NCI-H2171 treated with DMSO at 0.1 percent for 48 hours (cell line): ENCODE measurements at regions not wholly inside any gene's neighbourhood (a gene's known extent, or its start where the extent isn't known, plus 50 kb on each side); places are given as distances from the start of the nearest gene placed in this dataset.

Experiments
- DNase-seq: peaks from one replicate; lab custom pipeline; 2025; lab: John Stamatoyannopoulos, UW

DNA sequence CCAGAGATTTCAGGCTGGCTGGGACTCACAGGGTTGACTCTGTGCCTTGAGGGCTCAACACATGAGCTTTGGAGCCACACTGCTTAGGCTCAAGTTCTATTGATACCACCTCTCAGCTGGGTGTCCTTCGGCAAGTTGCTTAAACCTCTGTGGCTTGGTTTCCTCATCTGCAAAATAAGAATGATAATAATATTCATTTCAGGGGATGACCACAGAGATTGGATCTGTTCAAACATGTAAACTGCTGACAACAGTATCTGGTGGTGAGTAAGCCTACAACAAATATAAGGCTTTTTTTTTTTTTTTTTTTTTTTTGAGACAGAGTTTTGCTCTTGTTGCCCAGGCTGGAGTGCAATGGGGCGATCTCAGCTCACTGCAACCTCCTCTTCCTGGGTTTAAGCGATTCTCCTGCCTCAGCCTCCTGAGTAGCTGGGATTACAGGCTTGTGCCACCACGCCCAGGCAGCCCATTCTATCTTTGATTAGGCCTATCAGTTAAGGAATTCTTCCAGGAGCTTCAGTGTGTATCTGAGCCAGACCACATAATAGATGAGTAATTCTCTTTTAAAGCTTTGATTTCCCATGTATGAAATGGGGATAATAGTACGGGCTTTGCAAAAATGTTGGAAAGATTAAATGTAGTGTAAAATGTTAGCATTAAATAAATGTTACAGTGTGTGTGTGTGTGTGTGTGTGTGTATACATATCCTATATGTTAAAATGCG is 437.6 kb downstream of the PRDM2 start:
- no peak for DNase-seq

DNA sequence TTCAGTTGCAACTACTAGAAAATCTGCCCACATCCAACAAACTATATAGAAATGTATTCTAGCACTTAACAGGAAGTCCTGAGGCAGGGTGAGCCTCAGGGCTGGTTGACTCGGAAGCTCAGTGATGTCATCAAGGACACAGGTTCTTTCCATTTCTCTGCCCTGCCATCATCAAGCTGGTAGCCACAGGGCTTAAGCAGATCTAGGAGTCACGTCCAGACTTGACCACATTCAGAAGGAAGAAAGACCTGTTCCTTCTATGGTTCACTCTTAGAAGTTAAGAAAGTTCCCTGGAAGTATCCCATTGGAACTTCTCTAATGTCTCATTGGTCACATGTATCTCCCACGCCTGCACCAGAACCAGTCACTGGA is 438.1 kb downstream of the PRDM2 start:
- no peak for DNase-seq

GRCh38 chr1:14138687-14139086 is 438.7 kb downstream of the PRDM2 start:
- DNase-seq, result no peak

DNA sequence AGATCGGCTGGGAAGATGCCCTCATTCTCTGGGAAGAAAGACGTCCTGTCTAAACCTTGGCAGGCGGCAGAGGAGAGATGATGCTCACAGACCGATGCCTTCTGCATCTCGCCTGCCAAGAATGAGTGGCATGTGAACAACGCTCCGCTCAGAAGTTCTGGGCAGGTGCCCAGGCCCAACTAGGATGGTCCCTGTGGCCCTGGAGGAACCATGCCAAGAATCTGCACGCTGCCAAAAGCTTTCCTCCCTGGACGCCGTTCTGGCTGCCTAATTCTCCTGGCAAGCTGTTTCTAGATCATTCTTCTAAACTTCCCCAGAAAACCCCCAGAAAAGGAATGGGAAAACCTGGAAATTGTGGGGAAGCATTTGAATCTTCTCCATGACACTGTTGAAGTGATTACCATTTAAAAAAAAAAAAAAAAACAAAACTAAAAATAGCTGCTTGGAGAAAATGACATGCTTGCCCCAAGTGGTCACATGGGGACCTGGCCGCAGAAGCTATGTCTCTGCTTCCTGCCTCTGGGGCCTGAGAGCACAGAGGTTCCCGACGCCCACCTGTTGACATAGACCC is 440.9 kb downstream of the PRDM2 start:
- no peak for DNase-seq

- no peak for DNase-seq
These were observed 441.7 kb downstream of the PRDM2 start for GRCh38 chr1:14141656-14142055.

- DNase-seq, result no peak
These were observed 442.6 kb downstream of the PRDM2 start for GRCh38 chr1:14142397-14143100.

GRCh38 chr1:14143777-14144176 is 443.8 kb downstream of the PRDM2 start:
- no peak for DNase-seq

DNA sequence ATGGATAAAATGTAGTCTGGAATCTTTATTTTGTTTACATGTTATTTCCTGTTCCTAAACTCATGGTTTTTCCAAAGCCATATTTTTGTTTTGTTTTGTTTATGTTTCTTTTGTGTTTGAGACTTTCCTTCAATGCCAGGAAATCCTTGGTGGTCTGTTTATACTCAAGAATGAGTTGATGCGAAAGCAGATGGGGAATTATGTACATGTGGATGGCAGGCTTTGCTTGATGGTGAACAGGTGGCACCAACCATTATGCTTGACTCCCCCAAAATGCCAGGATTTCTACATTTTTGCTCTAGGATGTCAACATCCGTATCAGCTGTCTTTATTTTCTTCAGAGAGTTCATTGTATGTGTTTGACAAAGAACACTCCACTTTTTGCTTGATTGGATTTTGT is 448.5 kb downstream of the PRDM2 start:
- DNase-seq, result no peak

DNA sequence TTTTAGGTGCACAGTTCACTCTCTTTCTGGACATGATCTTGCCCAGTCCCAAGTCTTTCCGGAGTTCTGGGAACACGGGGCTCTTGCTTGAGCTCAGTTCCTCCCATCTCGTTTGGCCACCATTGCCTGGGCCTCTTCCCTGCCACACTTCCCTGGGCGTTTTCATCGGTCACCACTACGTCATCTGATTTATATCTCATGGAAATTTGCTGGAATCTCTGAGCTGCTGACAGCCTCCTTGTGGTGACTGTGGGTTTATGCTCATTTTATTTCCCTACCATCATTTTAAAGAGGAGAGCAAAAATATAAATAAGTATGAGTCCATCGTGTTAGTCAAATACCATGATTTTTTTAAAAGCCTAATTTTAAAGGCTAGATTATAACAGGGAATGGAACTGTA is 449.1 kb upstream of the KAZN start:
- DNase-seq, result no peak

GRCh38 chr1:14156543-14156942 is 441.9 kb upstream of the KAZN start:
- DNase-seq, result no peak

GRCh38 chr1:14160781-14161180 is 437.7 kb upstream of the KAZN start:
- DNase-seq, result no peak

GRCh38 chr1:14163246-14163645 is 435.2 kb upstream of the KAZN start:
- DNase-seq, result no peak

DNA sequence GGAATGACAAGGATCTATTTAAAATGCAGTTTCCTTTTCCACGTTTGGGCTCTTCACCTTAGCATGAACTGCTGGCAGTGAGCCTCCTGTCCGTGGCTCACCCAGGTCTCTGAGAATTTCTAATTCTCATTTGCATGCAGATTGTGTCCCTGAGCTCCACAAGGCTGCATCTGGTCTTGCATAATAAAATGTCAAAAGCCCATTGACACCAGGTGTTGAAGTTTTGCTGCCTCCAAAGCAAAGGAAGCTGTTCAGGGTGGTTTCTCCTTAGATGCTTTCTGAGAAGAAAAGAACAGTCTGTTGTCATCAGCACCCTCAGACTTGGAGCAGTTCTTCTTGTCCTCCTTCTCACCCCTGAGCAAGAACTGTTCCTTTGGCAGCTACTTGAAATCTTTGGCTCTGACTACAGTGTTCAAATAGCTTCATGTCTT is 433.1 kb upstream of the KAZN start:
- DNase-seq, result no peak

DNA sequence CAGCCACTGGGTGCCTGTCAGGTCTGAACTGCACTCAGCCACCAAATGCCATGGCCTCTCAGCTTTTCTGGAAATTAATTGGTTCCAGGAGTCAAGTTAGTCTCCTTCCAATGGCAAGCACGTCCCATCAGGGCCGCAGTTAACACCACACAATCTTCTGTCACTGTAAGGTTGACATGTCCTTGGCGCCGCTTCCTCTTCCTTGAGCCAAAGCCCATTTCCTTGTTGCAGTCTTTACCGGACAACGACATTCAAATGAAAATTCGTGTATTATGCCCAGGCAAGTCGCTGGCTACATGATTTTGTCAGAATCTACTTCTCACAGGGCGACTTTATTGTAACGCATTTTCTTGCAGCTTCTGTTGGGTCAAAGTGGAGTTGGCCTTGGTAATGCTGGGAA is 430.6 kb upstream of the KAZN start:
- DNase-seq, result no peak

GRCh38 chr1:14168326-14169063 is 430.0 kb upstream of the KAZN start:
- no peak for DNase-seq

DNA sequence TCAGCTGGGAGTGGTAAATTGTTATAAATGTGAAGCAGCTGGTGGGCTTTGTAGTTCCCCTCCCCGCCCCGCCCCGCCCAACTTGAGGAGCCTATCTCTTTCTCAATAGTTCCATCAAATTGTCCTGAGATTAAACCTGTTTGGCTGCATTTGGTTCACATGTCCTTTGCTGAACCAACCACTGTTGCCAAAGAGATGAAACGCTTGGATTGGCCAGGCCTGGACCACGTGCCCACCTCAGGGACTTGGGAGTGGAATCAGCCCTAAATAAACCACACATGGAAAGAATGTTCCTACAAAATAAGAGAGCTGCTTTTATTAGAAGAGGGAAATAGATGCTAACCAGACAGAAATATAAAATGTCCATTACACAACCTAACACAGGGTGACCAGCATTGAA is 424.9 kb upstream of the KAZN start:
- no peak for DNase-seq

DNA sequence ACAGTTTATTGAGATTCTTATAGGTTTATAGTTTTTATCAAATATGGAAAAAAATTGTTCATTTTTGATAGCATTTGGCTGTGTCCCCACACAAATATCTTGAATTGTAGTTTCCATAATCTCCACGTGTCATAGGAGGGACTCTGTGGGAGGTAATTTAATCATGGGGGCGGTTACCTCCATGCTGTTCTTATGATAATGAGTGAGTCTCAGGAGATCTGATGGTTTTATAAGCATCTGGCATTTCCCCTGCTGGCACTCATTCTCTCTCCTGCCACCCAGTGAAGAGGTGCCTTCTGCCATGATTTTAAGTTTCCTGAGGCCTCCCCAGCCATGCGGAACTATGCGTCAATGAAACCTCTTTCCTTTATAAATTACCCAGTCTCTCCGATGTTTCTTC is 420.6 kb upstream of the KAZN start:
- peak; percentile 53 for DNase-seq

GRCh38 chr1:14180738-14181137 is 417.7 kb upstream of the KAZN start:
- DNase-seq, result no peak

- no peak for DNase-seq
These were observed 417.2 kb upstream of the KAZN start for GRCh38 chr1:14181191-14181795.

DNA sequence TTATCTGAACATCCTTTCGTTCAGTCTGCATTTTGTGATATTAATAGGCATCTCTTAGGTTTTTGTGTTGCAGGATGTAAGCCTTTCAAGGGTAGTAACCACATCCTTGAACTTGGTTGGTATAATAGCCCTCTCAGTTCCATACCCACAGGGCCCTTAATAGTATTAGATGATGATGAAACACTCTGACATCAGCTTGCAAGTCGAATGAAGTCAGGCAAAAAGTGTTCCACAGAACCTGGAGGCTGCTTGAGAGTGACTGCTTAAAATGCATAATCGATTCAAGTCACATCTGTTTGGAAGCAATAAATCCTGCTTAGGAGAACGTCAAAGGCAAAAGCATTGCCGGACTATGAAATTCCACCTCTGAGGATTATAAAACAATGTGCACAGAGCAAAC is 415.6 kb upstream of the KAZN start:
- no peak for DNase-seq

DNA sequence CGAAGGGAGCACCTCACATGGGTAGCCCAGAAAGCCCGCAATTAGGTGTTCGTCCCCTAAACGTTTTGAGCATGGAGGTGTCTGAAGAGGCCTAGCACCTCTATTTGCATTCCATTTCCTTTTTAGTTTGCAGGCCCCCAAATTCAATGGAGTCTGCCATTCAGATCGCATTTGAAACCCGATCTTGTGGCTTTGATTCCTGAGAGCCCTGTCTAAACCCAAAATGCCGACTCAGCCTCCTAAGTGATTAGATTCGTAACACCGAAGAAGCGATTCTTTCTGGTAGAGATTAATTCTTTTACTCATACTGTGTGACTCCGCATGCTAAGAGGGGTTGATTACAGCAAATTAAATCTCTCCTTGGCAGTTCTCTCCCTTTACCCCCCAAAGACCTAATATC is 415.2 kb upstream of the KAZN start:
- DNase-seq, result no peak

DNA sequence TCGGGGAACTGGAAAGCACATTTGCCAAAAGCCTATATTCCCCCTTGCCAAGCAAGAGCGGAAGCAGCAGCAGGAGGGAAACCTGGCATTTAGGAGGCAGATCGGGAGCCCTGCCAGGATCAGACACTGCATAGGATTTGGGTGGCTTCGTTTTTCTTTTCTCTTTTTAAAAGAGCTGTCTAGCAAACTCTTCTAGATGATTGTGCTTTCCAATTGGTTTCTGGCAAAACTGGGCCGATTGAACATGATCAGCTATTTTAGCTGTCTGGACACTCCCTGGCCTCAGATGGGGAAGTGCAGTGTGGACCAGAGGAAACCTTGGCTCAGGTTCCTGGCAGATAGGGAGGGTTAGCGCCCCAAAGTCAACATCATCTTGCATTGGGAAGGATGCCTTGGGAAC is 414.0 kb upstream of the KAZN start:
- DNase-seq, result no peak
